Heart right ventricle (tissue), 16 donors: ENCODE measurements at regions not wholly inside any gene's neighbourhood (a gene's known extent, or its start where the extent isn't known, plus 50 kb on each side); places are given as distances from the start of the nearest gene placed in this dataset.

Experiments used
- ATAC-seq, 8 donors: fragments of 200-7000 bp; cut with Tn5 transposase; one replicate each; pipeline ENCODE4 v1.9.1; 2020; ENCODE audit warnings: mild to moderate bottlenecking in 8 of 8, moderate library complexity in 8 of 8, moderate number of reproducible peaks in 1 of 8
- DNase-seq, 2 donors: peaks; one replicate each; pipeline ENCODE4 v3.0.0-alpha.2; 2020
- H3K27ac ChIP-seq, 10 donors: fragments of 200-600 bp; sonication (generic) in 2 of 10; one replicate each; pipeline versions ENCODE4 v1.5.0 to v1.8.0; 2020 to 2022; ENCODE audit warnings: mild to moderate bottlenecking in 3 of 10
- H3K27me3 ChIP-seq, 7 donors: fragments of 200-600 bp; one replicate each; pipeline ENCODE4 v1.8.0; 2021 to 2022; ENCODE audit warnings: mild to moderate bottlenecking in 2 of 7
- H3K36me3 ChIP-seq, 9 donors: fragments of 200-600 bp; sonication (generic) in 1 of 9; one replicate each; pipeline versions ENCODE4 v1.5.0 to v1.8.0; 2020 to 2022; ENCODE audit warnings: mild to moderate bottlenecking in 2 of 9
- H3K4me1 ChIP-seq, 9 donors: fragments of 200-600 bp; sonication (generic) in 1 of 9; one replicate each; pipeline versions ENCODE4 v1.5.0 to v1.8.0; 2020 to 2022; ENCODE audit warnings: mild to moderate bottlenecking in 4 of 9
- H3K4me3 ChIP-seq, 10 donors: fragments of 200-600 bp; sonication (generic) in 2 of 10; one replicate each; pipeline versions ENCODE4 v1.5.0 to v1.8.0; 2020 to 2022; ENCODE audit warnings: mild to moderate bottlenecking in 7 of 10, moderate library complexity in 2 of 10
- H3K9me3 ChIP-seq, 11 donors: fragments of 200-600 bp in 10 of 11; sonication (generic) in 2 of 11; one replicate each; pipeline versions ENCODE4 v1.5.0 to v1.8.0; 2013 to 2022; ENCODE audit warnings: mild to moderate bottlenecking in 2 of 11, control low read depth in 1 of 11, moderate library complexity in 1 of 11
- CTCF ChIP-seq, 9 donors: fragments of 200-600 bp; sonication (generic) in 2 of 9; IDR thresholded peaks; one replicate each; pipeline versions ENCODE4 v1.5.0 to v1.8.0; 2021 to 2022; ENCODE audit warnings: antibody characterized with exemption in 9 of 9, mild to moderate bottlenecking in 5 of 9, moderate library complexity in 1 of 9
- WGBS, 2 donors: extraction: QIAGEN DNeasy Blood & Tissue Kit; methylation state at CpG; one replicate each; pipeline ENCODE4 v1.1.7; 2013; ENCODE audit warnings: inconsistent platforms in 1 of 2; 5-methylcytosine and 5-hydroxymethylcytosine counted together
- intact Hi-C, 10 donors: fragments of 100-400 bp; cut with DNase I; formaldehyde crosslinking; loops; one replicate each; pipeline versions ENCODE4 v1.11.1 to v1.14.2; 2022
- donor health status: Arrhythmogenic right ventricular cardiomyopathy.
- donor health status: ischemic (EF 13 %, LVEDD 7.1; RV severe dilation, severe dysfunction).
- donor health status: healthy with polysubstance abuse.
- donor health status: DM: no; HTN: yes; CAD: no.
- donor health status: DM: no; HTN: no; CAD: no.
- donor health status: ischemic (EF 25% LVEDD 6.9; RV normal size, moderate dysfunction).
- donor health status: ischemic (EF 25% LVEDD 5.7; RV mildly dilated, moderate dysfunction).
- donor health status: healthy.
- donor health status: DM: yes; HTN: yes; CAD: no.
- donor health status: Ischemic cardiomyopathy.
- donor health status: ischemic (EF 35%, LVEDD 5.7; RV mildly dilated, moderate dysfunction).
- donor health status: nonischemic (EF 11% LVEDD 7.7; RV severe dilation, severe dysfunction).
- donor health status: DM: yes; HTN: yes; CAD: no.
- donor health status: PGD.
- donor health status: ischemic (EF 29% LVEDD 5.4; RV normal size, mild dysfunction).
- donor health status: nonischemic (EF 23%, LVEDD 6.1; RV moderate dilation, normal function).

GRCh38 chr2:15806801-15807417, 133.4 kb upstream of the MYCN start:
- DNase-seq = no peak
- peaks cover 0 to 14% (median 0%) of the 10 kb centered on the region in 9 donors for H3K4me1 ChIP-seq
- WGBS, 2 donors = 93 to 95% methylated on average over 9 of the region's 9 CpGs
- TF ChIP-seq CTCF (IDR thresholded peaks at IDR 0.05) = no peak
- intact Hi-C loops = loop anchor here in 1 of 10 donors (10.0 kb wide), 1 partner anchor 108 kb away; no protein-coding TSS in a partner anchor
- H3K36me3 ChIP-seq = no peaks in the 10 kb centered on the region
- H3K9me3 ChIP-seq = no peaks in the 10 kb centered on the region
- H3K4me3 ChIP-seq = no peak overlapping the region
- no peak for ATAC-seq
- H3K27ac ChIP-seq = no peak overlapping the region
- H3K27me3 ChIP-seq = no peaks in the 10 kb centered on the region

- DNase-seq (no peak), ATAC-seq (no peak)
- H3K27ac ChIP-seq = no peak overlapping the region
- no peaks in the 10 kb centered on the region for H3K9me3 ChIP-seq
- TF ChIP-seq CTCF (IDR thresholded peaks at IDR 0.05) = no peak
- no peaks in the 10 kb centered on the region for H3K36me3 ChIP-seq
- H3K4me1 ChIP-seq = peaks cover 0 to 14% (median 0%) of the 10 kb centered on the region in 9 donors
- H3K4me3 ChIP-seq = no peak overlapping the region
- intact Hi-C loops = loop anchor here in 1 of 10 donors (10.0 kb wide), 1 partner anchor 107 kb away; no protein-coding TSS in a partner anchor
- H3K27me3 ChIP-seq = no peaks in the 10 kb centered on the region
- 82 to 87% methylated on average over 18 of the region's 18 CpGs for WGBS, 2 donors
Observed at GRCh38 chr2:15807418-15808203, 132.7 kb upstream of the MYCN start.

- H3K4me1 ChIP-seq = peaks cover 0 to 14% (median 0%) of the 10 kb centered on the region in 9 donors
- intact Hi-C loops = loop anchor here in 1 of 10 donors (10.0 kb wide), 1 partner anchor 106 kb away; no protein-coding TSS in a partner anchor
- no peaks in the 10 kb centered on the region for H3K27me3 ChIP-seq
- H3K4me3 ChIP-seq = no peak overlapping the region
- no peak for DNase-seq
- 85 to 87% methylated on average over 28 of the region's 28 CpGs for WGBS, 2 donors
- no peak overlapping the region for H3K27ac ChIP-seq
- no peak for TF ChIP-seq CTCF (IDR thresholded peaks at IDR 0.05)
- no peaks in the 10 kb centered on the region for H3K36me3 ChIP-seq
- no peaks in the 10 kb centered on the region for H3K9me3 ChIP-seq
- no peak for ATAC-seq
Observed at GRCh38 chr2:15808204-15808910, 132.0 kb upstream of the MYCN start.

GRCh38 chr2:15808944-15809343, 131.4 kb upstream of the MYCN start:
- H3K27ac ChIP-seq = no peak overlapping the region
- H3K27me3 ChIP-seq = no peaks in the 10 kb centered on the region
- 60 to 68% methylated on average over 8 of the region's 8 CpGs for WGBS, 2 donors
- no peaks in the 10 kb centered on the region for H3K9me3 ChIP-seq
- no peak overlapping the region for H3K4me3 ChIP-seq
- DNase-seq (no peak), ATAC-seq (no peak)
- no peak for TF ChIP-seq CTCF (IDR thresholded peaks at IDR 0.05)
- H3K36me3 ChIP-seq = no peaks in the 10 kb centered on the region
- peaks cover 0 to 14% (median 0%) of the 10 kb centered on the region in 9 donors for H3K4me1 ChIP-seq
- intact Hi-C loops = loop anchor here in 1 of 10 donors (10.0 kb wide), 1 partner anchor 106 kb away; no protein-coding TSS in a partner anchor
